Activated CD8-positive, alpha-beta memory T cell treated with anti-CD3 and anti-CD28 coated beads, Interleukin-2, amount 50 U/mL, for 1 hour (primary cell): ENCODE measurements at regions not wholly inside any gene's neighbourhood (a gene's known extent, or its start where the extent isn't known, plus 50 kb on each side); places are given as distances from the start of the nearest gene placed in this dataset.

Experiments used
- DNase-seq: peaks from one replicate; pipeline ENCODE4 v3.0.0-alpha.2; 2020; ENCODE audit errors: extremely low read depth

- no peak for DNase-seq
Observed at GRCh38 chr20:50242548-50242862, 51.9 kb downstream of the CEBPB start.

- no peak for DNase-seq
Observed at GRCh38 chr20:50242863-50243609, 52.4 kb downstream of the CEBPB start.

GRCh38 chr20:50243610-50244351 is 53.2 kb downstream of the CEBPB start:
- DNase-seq: no peak

- DNase-seq: no peak
Observed at GRCh38 chr20:50244352-50245149, 53.9 kb downstream of the CEBPB start.

- DNase-seq: no peak
Observed at GRCh38 chr20:50245498-50246366, 55.1 kb downstream of the CEBPB start.

- DNase-seq: no peak
Observed at GRCh38 chr20:50246367-50247195, 56.0 kb downstream of the CEBPB start.

GRCh38 chr20:50247196-50248094 is 56.8 kb downstream of the CEBPB start:
- DNase-seq: no peak

GRCh38 chr20:50248104-50248641 is 57.5 kb downstream of the CEBPB start:
- DNase-seq: no peak

- no peak for DNase-seq
Observed at GRCh38 chr20:50249447-50250388, 59.1 kb downstream of the CEBPB start.

GRCh38 chr20:50250679-50251382 is 60.2 kb downstream of the CEBPB start:
- no peak for DNase-seq

- DNase-seq: no peak
Observed at GRCh38 chr20:50251383-50251748, 60.7 kb downstream of the CEBPB start.

GRCh38 chr20:50251992-50252511 is 61.4 kb downstream of the CEBPB start:
- DNase-seq: no peak

- no peak for DNase-seq
Observed at GRCh38 chr20:50252701-50253100, 62.1 kb downstream of the CEBPB start.

- DNase-seq: no peak
Observed at GRCh38 chr20:50253101-50253500, 62.5 kb downstream of the CEBPB start.

- DNase-seq: no peak
Observed at GRCh38 chr20:50254466-50255079, 63.9 kb downstream of the CEBPB start.

- no peak for DNase-seq
Observed at GRCh38 chr20:50256577-50256976, 65.9 kb downstream of the CEBPB start.

GRCh38 chr20:50257860-50258259 is 67.2 kb downstream of the CEBPB start:
- DNase-seq: no peak
